GM12878 (cell line): ENCODE measurements at regions not wholly inside any gene's neighbourhood (a gene's known extent, or its start where the extent isn't known, plus 50 kb on each side); places are given as distances from the start of the nearest gene placed in this dataset.

Experiments
- ATAC-seq: fragments of 200-7000 bp; cut with Tn5 transposase; 3 replicates; pipeline ENCODE4 v1.9.1; 2020; ENCODE audit warnings: mild to moderate bottlenecking, moderate library complexity
- BruUV-seq: library from RNA; stranded (reverse); fragments of 400-500 nt; replicated peaks from 2 replicates; lab custom pipeline; 2021; lab: Mats Ljungman, UMichigan
- CTCF ChIA-PET: fragments of 300-600 bp; sonication (Branson Sonifier 250); formaldehyde crosslinking; extraction: SDS; loops from one replicate; lab custom pipeline; 2021; ENCODE audit warnings: inconsistent platforms; lab: Yijun Ruan, JAX
- POLR2A ChIA-PET: fragments of 350-600 bp; formaldehyde crosslinking; extraction: SDS; loops from one replicate; lab custom pipeline; 2021; ENCODE audit warnings: inconsistent platforms; lab: Charles Lee
- RAD21 ChIA-PET: fragments of 300-600 bp; sonication (Branson Sonifier 250); formaldehyde crosslinking; loops from one replicate; lab custom pipeline; 2023; ENCODE audit warnings: antibody characterized with exemption; ENCODE audit not compliant: unreplicated experiment; lab: Charles Lee
- SMC1A ChIA-PET: fragments of 300-600 bp; sonication (Branson Sonifier 250); formaldehyde crosslinking; loops from one replicate; lab custom pipeline; 2023; ENCODE audit not compliant: unreplicated experiment, uncharacterized antibody; lab: Charles Lee
- DNase-seq: peaks from one replicate; pipeline ENCODE4 v3.0.0-alpha.2; 2011; ENCODE audit warnings: low read depth, low spot score
- FAIRE-seq: peaks from 3 replicates; lab custom pipeline; 2011; peaks lifted over from hg19 to GRCh38; lab: Jason Lieb, UNC
- H2AFZ ChIP-seq: 2 replicates; pipeline ENCODE4 v1.6.0; 2011; ENCODE audit warnings: low read depth, low read length, control low read depth; ENCODE audit not compliant: control insufficient read depth
- H3K27ac ChIP-seq: 2 replicates; pipeline ENCODE4 v1.5.1; 2011; ENCODE audit warnings: control low read depth; ENCODE audit not compliant: control insufficient read depth, insufficient read depth
- H3K27me3 ChIP-seq, 2 experiments: replicated peaks in 1 of 2; 2 replicates each; pipeline versions ENCODE4 v1.6.0 to v1.6.1; 2011; ENCODE audit warnings: low read length in 1 of 2; ENCODE audit not compliant: control insufficient read depth in 2 of 2, insufficient read depth in 2 of 2
- H3K36me3 ChIP-seq, 2 experiments: 2 replicates each; pipeline ENCODE4 v1.5.1; 2011; ENCODE audit warnings: low read length in 1 of 2; ENCODE audit not compliant: control insufficient read depth in 2 of 2, insufficient read depth in 2 of 2
- H3K4me1 ChIP-seq: 2 replicates; pipeline ENCODE4 v1.6.1; 2011; ENCODE audit warnings: mild to moderate bottlenecking, low read length, moderate library complexity, mixed read lengths; ENCODE audit not compliant: control insufficient read depth, insufficient read depth
- H3K4me2 ChIP-seq: 2 replicates; pipeline ENCODE4 v1.6.0; 2011; ENCODE audit warnings: control low read depth; ENCODE audit not compliant: control insufficient read depth, insufficient read depth
- H3K4me3 ChIP-seq: fragments of 200-600 bp; sonication (generic); 2 replicates; pipeline ENCODE4 v1.5.1; 2016
- H3K79me2 ChIP-seq: 2 replicates; pipeline ENCODE4 v1.6.0; 2011; ENCODE audit warnings: low read length; ENCODE audit not compliant: control insufficient read depth, insufficient read depth
- H3K9ac ChIP-seq: 2 replicates; pipeline ENCODE4 v1.8.0; 2011; ENCODE audit warnings: low read length, control low read depth, mixed read lengths; ENCODE audit not compliant: control insufficient read depth, insufficient read depth
- H3K9me3 ChIP-seq: replicated peaks from 3 replicates; pipeline ENCODE4 v1.5.1; 2011; ENCODE audit warnings: mild to moderate bottlenecking, low read length; ENCODE audit not compliant: control insufficient read depth, insufficient read depth
- H4K20me1 ChIP-seq: 2 replicates; pipeline ENCODE4 v1.6.0; 2011; ENCODE audit not compliant: control insufficient read depth, insufficient read depth
- FOS ChIP-seq: IDR thresholded peaks from 3 replicates; pipeline ENCODE4 v1.6.1; 2011; ENCODE audit warnings: borderline replicate concordance; ENCODE audit not compliant: insufficient read length; ENCODE audit errors: extremely low read depth
- NFIC ChIP-seq: IDR thresholded peaks from 2 replicates; pipeline ENCODE4 v1.6.1; 2012; ENCODE audit warnings: low read depth, mild to moderate bottlenecking, inconsistent platforms, low read length, moderate library complexity
- PML ChIP-seq: IDR thresholded peaks from 2 replicates; pipeline ENCODE4 v1.6.1; 2012; ENCODE audit warnings: low read length, inconsistent platforms
- POLR2AphosphoS5 ChIP-seq: IDR thresholded peaks from 2 replicates; pipeline ENCODE4 v1.6.1; 2011; ENCODE audit warnings: mild to moderate bottlenecking, low read length, inconsistent platforms
- WGBS: methylation state at CpG from one replicate; pipeline ENCODE4 v1.1.6; 2016; ENCODE audit warnings: low lambda C conversion rate; ENCODE audit not compliant: insufficient replicate concordance, insufficient coverage; ENCODE audit errors: missing lambda C conversion rate; 5-methylcytosine and 5-hydroxymethylcytosine counted together
- in situ Hi-C: fragments of 300-500 bp; cut with MboI; formaldehyde crosslinking; loops from 9 replicates; pipeline ENCODE4 v1.14.3; 2018; ENCODE audit warnings: mixed read lengths
- intact Hi-C: fragments of 100-400 bp; cut with micrococcal nuclease; formaldehyde crosslinking; loops from one replicate; pipeline ENCODE4 v1.14.2; 2022; ENCODE audit not compliant: unreplicated experiment
- TF ChIP-seq, protein P1 (sequence below): fragments of 450-650 bp; IDR thresholded peaks from 2 replicates; pipeline ENCODE4 v1.6.1; 2017; ENCODE audit warnings: mild to moderate bottlenecking, moderate library complexity
- TF ChIP-seq, protein P2 (sequence below): fragments of 450-650 bp; IDR thresholded peaks from 2 replicates; pipeline ENCODE4 v1.6.1; 2017; ENCODE audit warnings: mild to moderate bottlenecking, low read depth, inconsistent platforms; ENCODE audit not compliant: poor library complexity, severe bottlenecking
- TF ChIP-seq, protein P3 (sequence below): IDR thresholded peaks from 2 replicates; pipeline ENCODE4 v1.6.1; 2012; ENCODE audit warnings: low read length, inconsistent platforms
- TF ChIP-seq, protein P4 (sequence below): fragments of 450-650 bp; IDR thresholded peaks from 2 replicates; pipeline ENCODE4 v1.6.1; 2016; ENCODE audit warnings: mild to moderate bottlenecking, moderate library complexity, borderline replicate concordance
- TF ChIP-seq, protein P5 (sequence below): fragments of 450-650 bp; IDR thresholded peaks from 2 replicates; pipeline ENCODE4 v1.6.1; 2018; ENCODE audit warnings: mild to moderate bottlenecking, low read depth, moderate library complexity; ENCODE audit not compliant: partially characterized antibody

DNA sequence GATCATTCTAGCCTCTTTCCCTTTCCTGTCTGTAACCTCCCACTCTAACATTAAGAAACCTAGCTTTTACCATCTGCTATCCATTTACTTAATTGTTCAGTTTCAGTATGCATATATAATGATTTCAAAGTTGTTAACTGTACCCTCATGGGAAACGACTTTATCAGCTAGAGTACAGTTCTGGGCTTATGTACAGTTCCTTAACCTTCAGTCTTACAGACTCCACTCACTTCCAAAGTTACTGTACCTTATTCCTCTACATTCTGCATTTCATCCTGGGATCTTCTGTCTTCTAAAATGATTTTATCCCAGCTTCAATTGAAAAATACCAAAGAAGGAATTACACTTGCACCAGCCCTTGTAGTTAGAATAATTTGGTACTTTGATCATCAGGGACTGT is 108.7 kb upstream of the KCNE2 start:
- no peaks in the 10 kb centered on the region for H3K36me3 ChIP-seq
- no peak overlapping the region for H3K27ac ChIP-seq
- H3K9me3 ChIP-seq = no peaks in the 10 kb centered on the region; the same call in 1 of the 3 replicates
- H3K79me2 ChIP-seq = no peaks in the 10 kb centered on the region
- no peaks in the 10 kb centered on the region for H4K20me1 ChIP-seq
- ChIA-PET CTCF (no interaction called here), RAD21 (no interaction called here), SMC1A (no interaction called here), POLR2A (no interaction called here)
- H3K4me3 ChIP-seq = no peak overlapping the region
- no peak overlapping the region for H2AFZ ChIP-seq
- BruUV-seq = no TSS peak
- H3K9ac ChIP-seq = no peak overlapping the region
- ATAC-seq (no peak), FAIRE-seq (no peak), DNase-seq (no peak)
- H3K4me2 ChIP-seq = no peak overlapping the region
- intact Hi-C loops (no loop called here), in situ Hi-C loops (no loop called here)
- WGBS = 0% methylated on average over 1 of the region's 1 CpG
- no peaks in the 10 kb centered on the region for H3K27me3 ChIP-seq
- no peaks in the 10 kb centered on the region for H3K4me1 ChIP-seq
- TF ChIP-seq, protein P1, sequence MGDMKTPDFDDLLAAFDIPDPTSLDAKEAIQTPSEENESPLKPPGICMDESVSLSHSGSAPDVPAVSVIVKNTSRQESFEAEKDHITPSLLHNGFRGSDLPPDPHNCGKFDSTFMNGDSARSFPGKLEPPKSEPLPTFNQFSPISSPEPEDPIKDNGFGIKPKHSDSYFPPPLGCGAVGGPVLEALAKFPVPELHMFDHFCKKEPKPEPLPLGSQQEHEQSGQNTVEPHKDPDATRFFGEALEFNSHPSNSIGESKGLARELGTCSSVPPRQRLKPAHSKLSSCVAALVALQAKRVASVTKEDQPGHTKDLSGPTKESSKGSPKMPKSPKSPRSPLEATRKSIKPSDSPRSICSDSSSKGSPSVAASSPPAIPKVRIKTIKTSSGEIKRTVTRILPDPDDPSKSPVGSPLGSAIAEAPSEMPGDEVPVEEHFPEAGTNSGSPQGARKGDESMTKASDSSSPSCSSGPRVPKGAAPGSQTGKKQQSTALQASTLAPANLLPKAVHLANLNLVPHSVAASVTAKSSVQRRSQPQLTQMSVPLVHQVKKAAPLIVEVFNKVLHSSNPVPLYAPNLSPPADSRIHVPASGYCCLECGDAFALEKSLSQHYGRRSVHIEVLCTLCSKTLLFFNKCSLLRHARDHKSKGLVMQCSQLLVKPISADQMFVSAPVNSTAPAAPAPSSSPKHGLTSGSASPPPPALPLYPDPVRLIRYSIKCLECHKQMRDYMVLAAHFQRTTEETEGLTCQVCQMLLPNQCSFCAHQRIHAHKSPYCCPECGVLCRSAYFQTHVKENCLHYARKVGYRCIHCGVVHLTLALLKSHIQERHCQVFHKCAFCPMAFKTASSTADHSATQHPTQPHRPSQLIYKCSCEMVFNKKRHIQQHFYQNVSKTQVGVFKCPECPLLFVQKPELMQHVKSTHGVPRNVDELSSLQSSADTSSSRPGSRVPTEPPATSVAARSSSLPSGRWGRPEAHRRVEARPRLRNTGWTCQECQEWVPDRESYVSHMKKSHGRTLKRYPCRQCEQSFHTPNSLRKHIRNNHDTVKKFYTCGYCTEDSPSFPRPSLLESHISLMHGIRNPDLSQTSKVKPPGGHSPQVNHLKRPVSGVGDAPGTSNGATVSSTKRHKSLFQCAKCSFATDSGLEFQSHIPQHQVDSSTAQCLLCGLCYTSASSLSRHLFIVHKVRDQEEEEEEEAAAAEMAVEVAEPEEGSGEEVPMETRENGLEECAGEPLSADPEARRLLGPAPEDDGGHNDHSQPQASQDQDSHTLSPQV = no peak
- TF ChIP-seq FOS (no peak), PML (no peak), NFIC (no peak), POLR2AphosphoS5 (no peak)
- TF ChIP-seq, protein P2, sequence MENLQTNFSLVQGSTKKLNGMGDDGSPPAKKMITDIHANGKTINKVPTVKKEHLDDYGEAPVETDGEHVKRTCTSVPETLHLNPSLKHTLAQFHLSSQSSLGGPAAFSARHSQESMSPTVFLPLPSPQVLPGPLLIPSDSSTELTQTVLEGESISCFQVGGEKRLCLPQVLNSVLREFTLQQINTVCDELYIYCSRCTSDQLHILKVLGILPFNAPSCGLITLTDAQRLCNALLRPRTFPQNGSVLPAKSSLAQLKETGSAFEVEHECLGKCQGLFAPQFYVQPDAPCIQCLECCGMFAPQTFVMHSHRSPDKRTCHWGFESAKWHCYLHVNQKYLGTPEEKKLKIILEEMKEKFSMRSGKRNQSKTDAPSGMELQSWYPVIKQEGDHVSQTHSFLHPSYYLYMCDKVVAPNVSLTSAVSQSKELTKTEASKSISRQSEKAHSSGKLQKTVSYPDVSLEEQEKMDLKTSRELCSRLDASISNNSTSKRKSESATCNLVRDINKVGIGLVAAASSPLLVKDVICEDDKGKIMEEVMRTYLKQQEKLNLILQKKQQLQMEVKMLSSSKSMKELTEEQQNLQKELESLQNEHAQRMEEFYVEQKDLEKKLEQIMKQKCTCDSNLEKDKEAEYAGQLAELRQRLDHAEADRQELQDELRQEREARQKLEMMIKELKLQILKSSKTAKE = no peak
- TF ChIP-seq, protein P3, sequence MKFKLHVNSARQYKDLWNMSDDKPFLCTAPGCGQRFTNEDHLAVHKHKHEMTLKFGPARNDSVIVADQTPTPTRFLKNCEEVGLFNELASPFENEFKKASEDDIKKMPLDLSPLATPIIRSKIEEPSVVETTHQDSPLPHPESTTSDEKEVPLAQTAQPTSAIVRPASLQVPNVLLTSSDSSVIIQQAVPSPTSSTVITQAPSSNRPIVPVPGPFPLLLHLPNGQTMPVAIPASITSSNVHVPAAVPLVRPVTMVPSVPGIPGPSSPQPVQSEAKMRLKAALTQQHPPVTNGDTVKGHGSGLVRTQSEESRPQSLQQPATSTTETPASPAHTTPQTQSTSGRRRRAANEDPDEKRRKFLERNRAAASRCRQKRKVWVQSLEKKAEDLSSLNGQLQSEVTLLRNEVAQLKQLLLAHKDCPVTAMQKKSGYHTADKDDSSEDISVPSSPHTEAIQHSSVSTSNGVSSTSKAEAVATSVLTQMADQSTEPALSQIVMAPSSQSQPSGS = no peak
- TF ChIP-seq, protein P4, sequence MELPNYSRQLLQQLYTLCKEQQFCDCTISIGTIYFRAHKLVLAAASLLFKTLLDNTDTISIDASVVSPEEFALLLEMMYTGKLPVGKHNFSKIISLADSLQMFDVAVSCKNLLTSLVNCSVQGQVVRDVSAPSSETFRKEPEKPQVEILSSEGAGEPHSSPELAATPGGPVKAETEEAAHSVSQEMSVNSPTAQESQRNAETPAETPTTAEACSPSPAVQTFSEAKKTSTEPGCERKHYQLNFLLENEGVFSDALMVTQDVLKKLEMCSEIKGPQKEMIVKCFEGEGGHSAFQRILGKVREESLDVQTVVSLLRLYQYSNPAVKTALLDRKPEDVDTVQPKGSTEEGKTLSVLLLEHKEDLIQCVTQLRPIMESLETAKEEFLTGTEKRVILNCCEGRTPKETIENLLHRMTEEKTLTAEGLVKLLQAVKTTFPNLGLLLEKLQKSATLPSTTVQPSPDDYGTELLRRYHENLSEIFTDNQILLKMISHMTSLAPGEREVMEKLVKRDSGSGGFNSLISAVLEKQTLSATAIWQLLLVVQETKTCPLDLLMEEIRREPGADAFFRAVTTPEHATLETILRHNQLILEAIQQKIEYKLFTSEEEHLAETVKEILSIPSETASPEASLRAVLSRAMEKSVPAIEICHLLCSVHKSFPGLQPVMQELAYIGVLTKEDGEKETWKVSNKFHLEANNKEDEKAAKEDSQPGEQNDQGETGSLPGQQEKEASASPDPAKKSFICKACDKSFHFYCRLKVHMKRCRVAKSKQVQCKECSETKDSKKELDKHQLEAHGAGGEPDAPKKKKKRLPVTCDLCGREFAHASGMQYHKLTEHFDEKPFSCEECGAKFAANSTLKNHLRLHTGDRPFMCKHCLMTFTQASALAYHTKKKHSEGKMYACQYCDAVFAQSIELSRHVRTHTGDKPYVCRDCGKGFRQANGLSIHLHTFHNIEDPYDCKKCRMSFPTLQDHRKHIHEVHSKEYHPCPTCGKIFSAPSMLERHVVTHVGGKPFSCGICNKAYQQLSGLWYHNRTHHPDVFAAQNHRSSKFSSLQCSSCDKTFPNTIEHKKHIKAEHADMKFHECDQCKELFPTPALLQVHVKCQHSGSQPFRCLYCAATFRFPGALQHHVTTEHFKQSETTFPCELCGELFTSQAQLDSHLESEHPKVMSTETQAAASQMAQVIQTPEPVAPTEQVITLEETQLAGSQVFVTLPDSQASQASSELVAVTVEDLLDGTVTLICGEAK = no peak
- TF ChIP-seq, protein P5, sequence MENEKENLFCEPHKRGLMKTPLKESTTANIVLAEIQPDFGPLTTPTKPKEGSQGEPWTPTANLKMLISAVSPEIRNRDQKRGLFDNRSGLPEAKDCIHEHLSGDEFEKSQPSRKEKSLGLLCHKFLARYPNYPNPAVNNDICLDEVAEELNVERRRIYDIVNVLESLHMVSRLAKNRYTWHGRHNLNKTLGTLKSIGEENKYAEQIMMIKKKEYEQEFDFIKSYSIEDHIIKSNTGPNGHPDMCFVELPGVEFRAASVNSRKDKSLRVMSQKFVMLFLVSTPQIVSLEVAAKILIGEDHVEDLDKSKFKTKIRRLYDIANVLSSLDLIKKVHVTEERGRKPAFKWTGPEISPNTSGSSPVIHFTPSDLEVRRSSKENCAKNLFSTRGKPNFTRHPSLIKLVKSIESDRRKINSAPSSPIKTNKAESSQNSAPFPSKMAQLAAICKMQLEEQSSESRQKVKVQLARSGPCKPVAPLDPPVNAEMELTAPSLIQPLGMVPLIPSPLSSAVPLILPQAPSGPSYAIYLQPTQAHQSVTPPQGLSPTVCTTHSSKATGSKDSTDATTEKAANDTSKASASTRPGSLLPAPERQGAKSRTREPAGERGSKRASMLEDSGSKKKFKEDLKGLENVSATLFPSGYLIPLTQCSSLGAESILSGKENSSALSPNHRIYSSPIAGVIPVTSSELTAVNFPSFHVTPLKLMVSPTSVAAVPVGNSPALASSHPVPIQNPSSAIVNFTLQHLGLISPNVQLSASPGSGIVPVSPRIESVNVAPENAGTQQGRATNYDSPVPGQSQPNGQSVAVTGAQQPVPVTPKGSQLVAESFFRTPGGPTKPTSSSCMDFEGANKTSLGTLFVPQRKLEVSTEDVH = no peak
